ENCODE measurements at regions not wholly inside any gene's neighbourhood (a gene's known extent, or its start where the extent isn't known, plus 50 kb on each side); places are given as distances from the start of the nearest gene placed in this dataset.
"Not testable (repeated sequence)": the region's sequence is repeated elsewhere in the genome, so short reads cannot be mapped to it uniquely, and the experiment has no call there.

GRCh38 chr11:45409587-45409986, 123.4 kb upstream of the SYT13 start:
- DNase-seq (ENCODE audit: low spot score), result no peak

DNA sequence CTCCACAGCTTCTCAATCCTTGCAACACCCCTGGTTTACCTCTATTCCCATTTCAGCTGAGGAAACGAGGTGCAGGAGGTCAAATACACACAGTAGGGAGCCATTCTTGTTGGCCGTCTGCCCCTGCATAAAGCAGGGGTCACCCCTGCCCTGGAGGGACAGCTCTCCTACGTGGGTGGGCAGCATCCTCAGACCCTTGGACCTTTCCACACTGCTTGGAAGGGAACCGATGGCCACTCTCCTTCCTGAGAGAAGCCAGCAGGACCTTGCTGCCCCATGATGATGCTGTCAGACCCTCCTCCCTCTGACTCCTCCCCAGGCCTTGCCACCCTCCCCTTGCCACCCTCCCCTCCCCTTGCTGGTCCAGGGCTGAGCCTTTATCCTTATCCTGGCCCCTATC, 121.1 kb upstream of the SYT13 start:
- DNase-seq (ENCODE audit: low spot score), result no peak

DNA sequence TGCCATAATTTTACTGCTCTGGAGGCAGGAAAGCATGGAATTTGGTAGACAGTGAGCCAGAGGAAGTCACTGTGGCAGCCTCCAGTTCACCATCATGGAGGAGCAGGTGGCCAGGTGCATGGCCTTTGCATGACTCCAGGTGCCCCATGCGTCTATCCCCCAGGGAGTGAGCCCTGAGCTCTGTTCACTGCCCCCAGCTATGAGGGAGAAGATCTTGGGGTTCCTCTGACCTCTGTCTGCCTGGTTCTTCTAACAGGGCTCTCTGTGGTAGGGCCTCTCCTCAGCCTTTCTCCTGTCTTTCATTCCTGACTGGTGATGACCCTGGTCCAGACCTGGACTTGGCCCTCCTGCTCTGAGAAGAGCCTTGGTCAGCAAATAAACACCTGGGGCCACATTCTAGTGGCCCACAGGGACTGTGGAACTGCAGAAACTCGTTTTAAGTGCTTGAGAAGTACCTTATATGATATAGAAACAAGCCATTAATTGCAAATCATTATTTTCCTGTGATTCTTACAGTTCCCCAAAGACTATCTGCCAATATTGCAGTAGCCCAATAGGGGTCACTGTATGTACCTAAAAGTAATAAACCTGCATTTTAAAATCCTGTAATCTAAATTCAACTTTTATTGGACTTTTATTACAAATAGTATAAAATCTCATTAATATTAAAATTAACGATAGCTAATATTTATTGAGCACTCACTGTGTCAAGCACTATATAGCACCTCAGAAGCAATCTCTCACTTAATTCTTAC, 120.0 kb upstream of the SYT13 start:
- no peak for DNase-seq (ENCODE audit: low spot score)

- not testable (repeated sequence) for DNase-seq (ENCODE audit: low spot score)
Observed at GRCh38 chr11:45403521-45403920, 117.4 kb upstream of the SYT13 start.

- DNase-seq (ENCODE audit: low spot score), result no peak
Observed at GRCh38 chr11:45402049-45402630, 116.0 kb upstream of the SYT13 start.

GRCh38 chr11:45400591-45400990, 114.5 kb upstream of the SYT13 start:
- DNase-seq (ENCODE audit: low spot score), result peak; percentile 64

GRCh38 chr11:45399166-45399565, 113.0 kb upstream of the SYT13 start:
- DNase-seq (ENCODE audit: low spot score), result no peak

DNA sequence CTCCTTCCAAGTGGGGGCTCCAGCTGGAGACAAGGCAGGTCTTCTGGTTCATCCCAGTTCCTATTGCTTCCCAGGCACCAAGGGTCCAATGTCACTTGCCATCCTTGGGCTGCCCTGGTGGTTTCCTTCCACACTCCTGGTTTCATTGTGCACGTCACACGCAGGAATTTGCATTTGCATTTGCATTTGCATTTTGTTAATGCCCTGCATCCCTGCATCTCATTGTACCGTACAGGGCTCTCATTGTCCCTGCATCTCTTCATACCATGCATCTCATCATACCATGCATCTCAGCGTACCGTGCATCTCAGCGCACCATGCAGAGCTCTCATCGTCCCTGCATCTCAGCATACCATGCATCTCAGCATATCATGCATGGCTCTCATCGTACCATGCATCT, 112.2 kb upstream of the SYT13 start:
- no peak for DNase-seq (ENCODE audit: low spot score)

- DNase-seq (ENCODE audit: low spot score), result no peak
Observed at GRCh38 chr11:45396394-45396793, 110.3 kb upstream of the SYT13 start.

- DNase-seq (ENCODE audit: low spot score), result no peak
Observed at GRCh38 chr11:45395947-45396346, 109.8 kb upstream of the SYT13 start.

GRCh38 chr11:45395421-45395820, 109.3 kb upstream of the SYT13 start:
- no peak for DNase-seq (ENCODE audit: low spot score)

GRCh38 chr11:45394294-45395085, 108.3 kb upstream of the SYT13 start:
- no peak for DNase-seq (ENCODE audit: low spot score)

- DNase-seq (ENCODE audit: low spot score), result no peak
Observed at GRCh38 chr11:45393826-45394225, 107.7 kb upstream of the SYT13 start.

GRCh38 chr11:45393334-45393733, 107.2 kb upstream of the SYT13 start:
- no peak for DNase-seq (ENCODE audit: low spot score)

DNA sequence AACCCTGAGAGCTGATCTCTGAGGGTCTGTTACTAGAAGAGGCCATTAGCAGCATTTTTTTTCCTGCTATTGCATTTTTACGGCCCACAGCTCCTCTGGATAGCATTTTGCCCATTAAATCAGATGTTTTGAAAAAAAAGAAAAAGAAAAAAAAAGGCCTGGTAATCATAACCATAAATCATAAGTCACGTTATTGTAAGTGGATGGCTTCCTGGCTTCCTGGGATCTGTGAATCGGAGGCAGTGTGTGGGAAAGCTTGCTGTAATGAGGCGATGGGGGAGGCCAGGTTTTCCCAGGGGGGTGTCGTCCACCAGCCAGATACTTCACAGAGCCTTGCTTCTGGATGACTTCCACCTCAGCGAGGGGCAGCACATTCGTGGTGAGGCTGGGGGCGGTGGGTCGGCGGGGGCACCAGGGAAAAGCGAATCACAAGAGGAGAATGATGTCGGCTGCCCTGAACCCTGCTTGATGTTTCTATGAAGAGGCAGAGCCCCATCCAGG, 106.5 kb upstream of the SYT13 start:
- DNase-seq (ENCODE audit: low spot score), result no peak

- no peak for DNase-seq (ENCODE audit: low spot score)
Observed at GRCh38 chr11:45392154-45392553, 106.0 kb upstream of the SYT13 start.

DNA sequence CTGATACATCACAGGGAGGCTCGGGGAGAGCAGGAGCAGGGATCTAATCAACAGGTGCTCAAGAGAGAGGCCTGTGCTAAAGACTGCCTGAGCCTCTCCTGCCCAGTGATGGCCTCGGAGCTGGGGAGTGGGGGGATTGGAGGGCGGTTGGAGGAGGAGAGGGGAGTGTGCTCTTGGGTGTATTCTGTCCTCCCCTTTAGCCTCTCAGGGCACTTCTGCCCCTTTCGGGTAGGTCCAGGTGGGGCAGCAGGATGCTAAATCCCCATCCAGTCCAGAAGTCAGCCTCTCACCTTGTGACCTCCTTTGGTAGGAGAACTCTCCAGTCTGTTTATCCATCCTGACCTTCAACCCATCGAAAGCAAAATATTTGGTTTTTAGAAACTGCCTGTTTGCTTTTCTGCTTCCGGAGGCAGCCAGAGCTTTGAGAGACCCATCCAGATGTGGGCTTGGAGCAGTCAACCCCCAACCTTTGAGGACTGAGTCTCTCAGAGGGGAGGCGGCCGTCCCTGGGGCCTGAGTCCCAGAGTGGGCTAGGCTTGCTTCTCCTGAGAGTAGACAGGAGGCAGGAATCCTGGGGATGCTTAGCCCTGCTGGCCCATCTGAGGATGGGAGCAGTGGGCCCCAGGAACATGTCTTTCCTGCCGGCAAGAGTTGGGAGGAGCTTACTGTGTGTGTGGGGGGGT, 105.2 kb upstream of the SYT13 start:
- no peak for DNase-seq (ENCODE audit: low spot score)

DNA sequence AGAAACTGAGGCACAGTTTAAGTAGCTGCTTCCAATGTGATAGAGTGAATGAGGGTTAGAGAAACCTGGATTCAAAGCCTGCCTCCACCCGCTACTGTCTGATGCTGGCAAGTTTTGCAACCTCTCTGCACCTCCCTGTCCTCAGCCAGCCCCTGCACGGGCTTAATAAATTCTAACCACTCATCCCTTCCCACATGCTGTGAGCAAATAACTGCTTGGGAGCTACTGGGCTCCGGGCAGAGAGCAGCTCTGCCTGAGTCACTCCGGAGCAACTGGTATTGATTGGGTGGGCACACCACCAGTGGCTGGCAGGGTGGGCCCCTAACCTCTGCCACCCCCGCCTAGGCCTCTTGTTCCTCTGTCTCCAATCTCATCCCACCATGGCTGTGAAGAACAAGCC, 104.3 kb upstream of the SYT13 start:
- no peak for DNase-seq (ENCODE audit: low spot score)

GRCh38 chr11:45388472-45388871, 102.3 kb upstream of the SYT13 start:
- no peak for DNase-seq (ENCODE audit: low spot score)

- DNase-seq (ENCODE audit: low spot score), result not testable (repeated sequence)
Observed at GRCh38 chr11:45387885-45388284, 101.7 kb upstream of the SYT13 start.

DNA sequence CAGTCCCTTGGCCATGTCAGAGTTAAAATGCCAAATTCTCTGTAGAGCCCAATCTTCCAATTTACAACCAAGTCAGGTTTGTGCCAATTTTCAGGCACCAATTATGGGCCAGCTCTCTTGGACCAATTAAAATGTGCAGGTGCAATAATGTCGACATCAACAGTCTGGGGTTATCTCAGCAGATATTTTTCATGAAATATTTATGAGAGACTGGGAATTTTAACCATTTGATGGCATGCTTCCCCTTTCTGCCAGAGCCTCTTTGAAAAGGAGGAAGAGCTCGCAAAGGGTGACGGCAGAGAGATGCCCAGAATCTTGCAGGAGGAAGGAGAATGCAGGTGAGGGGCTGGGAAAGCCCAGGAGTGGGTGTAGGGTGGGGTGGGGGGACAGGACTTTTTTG, 100.8 kb upstream of the SYT13 start:
- no peak for DNase-seq (ENCODE audit: low spot score)

- DNase-seq (ENCODE audit: low spot score), result no peak
Observed at GRCh38 chr11:45385844-45386243, 99.7 kb upstream of the SYT13 start.

All from AG08395 (cell line).